ENCODE measurements at regions not wholly inside any gene's neighbourhood (a gene's known extent, or its start where the extent isn't known, plus 50 kb on each side); places are given as distances from the start of the nearest gene placed in this dataset.
"Not testable (repeated sequence)": the region's sequence is repeated elsewhere in the genome, so short reads cannot be mapped to it uniquely, and the experiment has no call there.

DNA sequence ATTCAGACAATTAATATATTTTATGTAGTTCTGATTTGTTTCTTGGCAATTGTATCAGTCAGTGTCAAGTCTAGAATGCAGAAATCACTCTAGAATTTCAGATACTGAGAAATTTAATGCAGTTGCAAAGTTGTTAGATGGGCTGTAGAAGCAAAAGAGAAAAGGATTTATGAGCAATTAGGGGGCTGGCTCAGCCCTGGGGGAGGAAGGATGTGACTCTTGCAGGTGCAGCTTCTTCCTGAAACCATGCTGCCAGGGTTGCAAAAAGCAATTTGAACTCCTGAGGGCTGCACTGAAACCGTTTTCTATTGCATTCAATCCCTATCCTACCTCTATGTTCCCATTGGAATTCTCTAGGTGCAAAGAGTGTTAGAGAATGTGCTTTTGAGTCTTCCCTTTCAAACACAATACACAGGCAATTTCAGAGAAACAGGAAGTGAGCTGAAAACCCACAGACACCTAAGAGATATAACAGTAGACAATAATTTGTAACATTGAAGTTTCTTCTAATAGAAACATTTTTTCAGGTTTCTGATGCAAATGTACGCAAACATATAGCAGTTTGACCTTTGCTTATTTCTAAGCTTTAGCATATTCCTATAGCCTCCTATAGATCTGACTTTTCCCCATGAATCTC lies 814.7 kb upstream of the ATXN8OS start:
- no peak for ATAC-seq (ENCODE audit: poor library complexity)
- DNase-seq = no peak
- intact Hi-C loops (cut with DNase I) = no loop called here

DNA sequence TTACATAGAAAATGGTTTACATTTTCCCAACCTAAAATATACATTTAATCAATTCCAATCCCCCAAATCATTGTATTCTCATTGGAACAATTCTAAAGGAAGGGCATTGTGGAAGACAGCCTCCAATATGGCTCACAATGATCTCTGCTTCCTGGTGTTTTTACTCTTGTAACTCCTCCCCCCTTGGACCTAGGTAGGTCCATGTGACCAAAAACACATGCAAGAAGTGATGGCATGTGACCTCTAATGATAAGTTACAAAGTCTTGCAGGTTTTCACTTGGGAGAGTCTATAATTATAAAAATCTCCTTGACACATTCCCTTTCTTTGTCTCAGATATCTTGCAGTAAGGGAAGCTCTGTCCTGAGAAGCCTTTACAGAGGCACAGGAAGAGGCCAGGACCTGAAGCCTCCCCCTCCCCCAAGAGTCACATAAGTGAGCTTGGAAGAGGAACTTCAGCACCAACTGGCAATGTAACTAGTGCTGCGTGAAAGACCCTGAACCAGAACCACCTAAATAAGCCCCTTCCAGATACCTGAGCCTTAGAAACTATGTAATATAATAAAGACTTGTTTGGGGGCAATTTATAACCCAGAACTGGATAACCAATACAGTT lies 816.2 kb upstream of the ATXN8OS start:
- DNase-seq (no peak), ATAC-seq (ENCODE audit: poor library complexity) (no peak)
- intact Hi-C loops (cut with DNase I) = no loop called here

DNA sequence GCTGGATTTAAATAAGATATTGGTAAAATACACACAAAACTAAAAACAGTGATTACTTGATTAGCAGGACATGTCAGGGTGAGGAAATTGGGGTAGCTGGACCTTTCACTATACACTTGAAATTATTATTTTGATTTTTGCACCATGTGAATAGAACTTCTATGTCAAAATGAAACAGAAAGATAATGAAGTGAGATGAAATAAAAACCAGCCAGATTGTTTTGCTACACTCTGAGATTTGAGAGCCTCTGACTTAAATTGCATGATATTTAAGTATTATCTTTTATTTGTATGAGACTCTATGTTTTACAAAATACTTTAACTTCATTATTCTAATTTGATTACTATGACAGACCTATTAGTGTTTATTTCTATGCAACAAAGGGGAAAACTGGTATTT lies 819.6 kb upstream of the ATXN8OS start:
- DNase-seq (no peak), ATAC-seq (ENCODE audit: poor library complexity) (no peak)
- intact Hi-C loops (cut with DNase I) = no loop called here

DNA sequence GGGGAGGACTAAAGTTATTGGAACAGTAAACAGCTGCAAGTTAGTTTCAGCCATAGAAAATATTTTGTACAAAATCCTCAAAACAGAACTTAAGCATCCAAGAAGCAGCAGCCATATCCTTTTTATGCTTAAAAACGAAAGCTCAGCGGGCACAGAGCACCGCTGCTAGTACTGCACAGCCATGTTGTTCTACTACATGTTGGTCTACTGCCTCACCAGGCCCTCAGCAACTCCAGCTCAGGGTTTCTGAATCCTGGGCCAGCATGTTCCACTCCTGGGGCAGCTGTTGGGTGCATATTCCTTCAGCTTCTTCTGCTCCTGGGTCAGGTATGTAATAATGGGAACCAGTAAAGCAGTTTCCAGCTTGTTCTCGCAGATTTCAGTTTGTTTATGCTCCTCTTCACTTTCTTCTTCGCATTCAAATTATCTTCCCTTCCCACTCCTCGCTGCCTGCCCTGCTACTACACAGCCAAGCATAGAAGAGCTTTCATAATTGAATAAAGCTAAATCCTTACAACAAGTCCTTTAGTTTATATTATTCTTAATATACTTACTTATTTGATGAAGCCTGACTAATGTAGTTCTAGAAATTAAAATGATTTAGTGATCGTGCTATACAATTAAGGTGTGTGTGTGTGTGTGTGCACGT lies 820.5 kb upstream of the ATXN8OS start:
- DNase-seq = no peak
- no peak for ATAC-seq (ENCODE audit: poor library complexity)
- intact Hi-C loops (cut with DNase I) = no loop called here

DNA sequence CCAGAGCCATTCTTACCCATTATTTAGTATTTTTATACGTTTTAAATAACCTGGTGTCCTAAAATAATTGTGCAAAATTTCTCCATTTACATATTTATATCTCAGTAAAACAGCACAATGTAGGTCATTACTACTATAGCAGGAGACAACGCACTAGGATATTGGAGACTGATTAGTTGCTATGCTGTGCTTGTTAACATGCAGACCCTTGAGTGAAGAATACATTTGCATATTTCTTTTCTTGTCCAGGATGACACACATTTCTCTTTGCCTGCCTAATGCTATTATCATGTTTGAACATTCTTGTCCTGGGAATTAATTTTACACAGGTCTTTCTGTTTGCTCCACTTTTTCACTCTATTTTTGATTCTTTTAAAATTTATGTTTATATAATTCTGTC lies 823.8 kb upstream of the ATXN8OS start:
- intact Hi-C loops (cut with DNase I) = no loop called here
- ATAC-seq (ENCODE audit: poor library complexity) = no peak

DNA sequence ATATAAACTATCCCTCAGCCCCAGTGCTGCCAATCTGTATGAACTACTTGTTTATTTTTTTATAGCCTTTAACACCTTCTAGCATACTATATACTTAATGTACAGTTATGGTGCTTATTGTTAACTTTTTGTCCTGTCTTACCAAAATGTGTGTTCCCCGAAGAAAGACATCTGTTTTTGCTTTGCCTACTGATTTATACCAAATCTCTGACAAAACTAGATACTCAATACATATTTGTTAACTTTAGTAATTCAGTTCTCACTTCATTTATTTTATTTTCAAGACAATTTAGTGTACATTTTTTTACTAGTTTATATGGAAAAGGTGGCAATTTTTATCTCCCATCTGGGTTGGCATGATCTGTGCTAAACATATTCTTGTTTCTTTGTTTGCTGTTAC lies 824.3 kb upstream of the ATXN8OS start:
- intact Hi-C loops (cut with DNase I) = no loop called here
- DNase-seq (no peak), ATAC-seq (ENCODE audit: poor library complexity) (no peak)

More for the DNA sequence above, 823.8 kb upstream of the ATXN8OS start:
- no peak for DNase-seq

DNA sequence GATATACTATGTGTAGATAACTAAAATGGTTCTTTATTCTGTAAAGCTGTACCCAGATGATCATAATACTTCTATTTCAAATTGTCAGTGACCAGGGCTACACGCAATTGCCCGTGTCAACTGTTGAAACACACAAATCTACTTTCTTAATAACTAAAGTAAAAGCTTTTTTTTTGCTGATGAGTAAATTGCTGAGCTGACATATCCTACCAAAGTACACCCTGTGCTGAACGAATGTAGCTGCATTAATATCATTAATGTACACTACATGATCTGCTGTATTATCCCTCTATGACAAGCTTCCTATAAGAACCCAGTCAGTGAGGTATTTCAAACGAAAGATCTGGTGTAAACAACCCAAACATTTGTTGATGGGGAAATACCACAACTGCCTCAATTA lies 827.2 kb upstream of the ATXN8OS start:
- DNase-seq (no peak), ATAC-seq (ENCODE audit: poor library complexity) (no peak)
- intact Hi-C loops (cut with DNase I) = no loop called here

DNA sequence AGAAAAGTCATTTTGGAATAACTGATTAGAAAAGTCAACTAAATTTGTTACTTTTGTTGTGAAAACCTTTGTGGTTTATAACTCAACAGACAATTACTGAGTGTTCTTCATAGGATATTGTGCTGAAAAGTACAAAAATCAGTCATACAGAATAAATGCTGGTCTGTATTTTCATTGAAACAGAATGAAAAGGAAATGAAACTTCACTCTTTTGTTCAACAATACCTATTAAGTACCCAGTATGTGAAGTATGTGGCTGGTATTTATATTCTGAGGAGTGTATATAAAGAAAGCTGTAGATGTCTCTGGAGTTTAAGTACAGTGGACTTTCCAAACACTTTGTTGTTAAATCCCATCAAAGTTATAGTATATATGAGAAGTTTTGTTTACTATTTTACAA lies 828.4 kb upstream of the ATXN8OS start:
- ATAC-seq (ENCODE audit: poor library complexity) (no peak), DNase-seq (no peak)
- intact Hi-C loops (cut with DNase I) = no loop called here

DNA sequence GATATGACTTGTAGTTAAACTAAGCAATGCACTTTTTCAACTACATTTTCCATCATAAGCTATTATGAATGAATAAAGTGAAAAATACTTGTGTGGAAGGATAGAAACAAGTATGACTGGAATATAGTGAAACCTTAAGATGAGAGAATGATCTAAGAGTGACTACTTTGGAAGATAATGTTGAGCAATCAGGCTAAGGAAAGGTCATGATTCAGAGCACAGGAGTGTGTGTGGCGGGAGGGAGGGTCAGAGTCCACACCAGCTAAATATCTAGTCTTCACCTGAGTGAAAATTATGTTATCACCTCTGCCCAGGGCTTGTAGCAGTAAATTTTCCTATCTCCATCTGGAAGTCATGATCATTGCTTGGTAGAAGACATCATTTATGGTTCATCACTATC lies 833.4 kb upstream of the ATXN8OS start:
- ATAC-seq (ENCODE audit: poor library complexity) (no peak), DNase-seq (no peak)
- intact Hi-C loops (cut with DNase I) = no loop called here

DNA sequence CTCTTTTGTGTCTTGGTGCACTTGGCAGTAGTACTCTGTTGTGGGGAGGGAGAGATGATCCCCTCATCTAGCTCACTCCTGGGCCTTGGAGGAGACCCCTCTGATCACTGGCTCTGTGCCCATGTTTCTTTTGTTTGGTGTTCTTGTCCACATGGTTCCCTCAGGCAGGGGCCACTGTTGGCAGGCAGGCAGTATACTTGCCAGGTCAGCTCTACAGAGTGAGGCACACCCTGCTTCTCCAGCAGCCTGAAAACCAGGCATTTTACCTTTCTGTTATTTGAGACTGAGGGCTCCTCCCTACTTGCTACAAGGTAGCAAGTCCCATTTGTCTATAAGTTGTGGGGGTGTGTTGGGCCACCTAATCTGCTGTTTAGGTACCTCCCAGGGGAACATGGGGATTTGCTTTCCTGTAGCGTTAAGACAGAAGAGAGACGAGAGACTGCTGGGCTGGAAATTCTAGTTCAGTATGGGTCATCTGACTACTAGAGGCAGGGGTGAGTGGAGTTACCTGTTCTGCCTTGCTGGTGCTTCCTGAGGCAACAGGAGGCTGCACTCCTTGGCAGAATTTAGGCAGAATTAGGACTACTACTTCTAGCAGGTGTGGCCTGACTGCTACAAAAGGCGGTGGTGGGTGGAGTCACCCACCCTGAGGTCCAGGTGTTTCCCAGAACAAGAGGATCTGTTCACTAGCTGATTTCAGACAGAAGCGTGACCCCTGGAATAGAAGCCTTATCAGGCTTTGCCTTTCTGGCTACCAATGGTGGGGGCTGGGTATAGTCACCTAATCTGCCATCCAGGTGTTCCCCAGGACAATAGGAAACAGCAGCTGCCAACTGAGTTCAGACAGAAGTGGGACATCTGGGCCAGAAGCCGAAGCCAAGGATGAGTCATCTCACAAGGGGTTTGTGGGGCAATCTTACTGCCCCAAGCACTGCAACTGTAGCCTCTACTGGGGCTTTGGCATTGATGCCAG lies 843.0 kb upstream of the ATXN8OS start:
- DNase-seq = no peak
- intact Hi-C loops (cut with DNase I) = no loop called here
- no peak for ATAC-seq (ENCODE audit: poor library complexity)

DNA sequence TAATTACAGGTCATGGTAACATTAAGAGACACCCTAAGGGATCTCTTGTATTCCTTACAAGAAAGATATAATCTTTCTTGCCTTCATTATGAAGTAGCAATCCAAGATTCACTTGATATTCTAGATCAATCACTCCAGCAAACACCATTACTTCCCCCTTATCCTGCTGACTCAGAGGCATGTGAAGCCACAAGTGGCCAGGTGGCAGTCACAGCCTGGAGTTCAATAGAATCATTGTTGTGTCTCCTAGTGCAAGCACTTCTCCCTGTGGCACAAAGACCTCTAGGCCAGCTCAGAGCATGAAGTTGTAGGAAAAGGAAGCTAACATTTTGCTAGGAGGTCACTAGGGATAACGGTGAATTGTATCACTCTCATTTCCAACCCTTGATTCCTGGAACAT lies 864.3 kb upstream of the ATXN8OS start:
- intact Hi-C loops (cut with DNase I) = no loop called here
- no peak for DNase-seq
- ATAC-seq (ENCODE audit: poor library complexity) = no peak

DNA sequence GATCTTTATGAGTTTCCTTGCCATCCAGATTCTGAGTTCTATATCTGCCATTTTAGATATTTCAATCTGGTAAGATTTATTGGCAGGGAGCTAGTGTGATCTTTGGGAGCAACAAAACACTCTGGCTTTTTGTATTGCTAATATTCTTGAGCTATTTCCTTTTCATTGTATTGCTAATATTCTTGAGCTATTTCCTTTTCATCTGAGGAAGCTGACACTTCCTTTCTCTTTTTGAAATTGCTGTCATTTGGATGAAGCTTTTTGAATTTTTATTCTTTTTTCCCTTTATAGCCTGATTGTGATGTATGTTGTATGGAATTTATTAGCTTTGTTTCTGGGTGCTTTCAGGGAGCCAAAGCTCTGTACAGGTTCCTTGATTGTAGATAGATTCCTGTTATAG lies 873.5 kb upstream of the ATXN8OS start:
- DNase-seq = no peak
- intact Hi-C loops (cut with DNase I) = no loop called here
- no peak for ATAC-seq (ENCODE audit: poor library complexity)

DNA sequence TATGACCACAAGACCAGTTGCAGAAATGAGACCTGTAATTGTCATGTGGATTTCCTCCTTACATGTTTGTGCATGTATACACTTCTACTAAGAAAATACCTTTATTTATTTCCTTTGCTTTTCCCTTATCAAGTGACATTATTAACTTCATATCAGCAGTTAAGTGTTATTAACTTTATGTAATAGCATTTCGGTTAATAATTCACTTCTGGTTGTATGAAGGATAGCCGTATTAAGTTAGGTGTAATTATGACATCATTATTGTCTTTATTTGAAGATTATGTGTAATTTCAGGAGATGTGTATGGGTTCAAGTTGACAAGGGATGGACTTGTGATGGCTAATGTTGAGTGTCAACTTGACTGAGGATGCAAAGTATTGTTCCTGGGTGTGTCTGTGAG lies 881.2 kb upstream of the ATXN8OS start:
- DNase-seq (no peak), ATAC-seq (ENCODE audit: poor library complexity) (no peak)
- intact Hi-C loops (cut with DNase I) = no loop called here

DNA sequence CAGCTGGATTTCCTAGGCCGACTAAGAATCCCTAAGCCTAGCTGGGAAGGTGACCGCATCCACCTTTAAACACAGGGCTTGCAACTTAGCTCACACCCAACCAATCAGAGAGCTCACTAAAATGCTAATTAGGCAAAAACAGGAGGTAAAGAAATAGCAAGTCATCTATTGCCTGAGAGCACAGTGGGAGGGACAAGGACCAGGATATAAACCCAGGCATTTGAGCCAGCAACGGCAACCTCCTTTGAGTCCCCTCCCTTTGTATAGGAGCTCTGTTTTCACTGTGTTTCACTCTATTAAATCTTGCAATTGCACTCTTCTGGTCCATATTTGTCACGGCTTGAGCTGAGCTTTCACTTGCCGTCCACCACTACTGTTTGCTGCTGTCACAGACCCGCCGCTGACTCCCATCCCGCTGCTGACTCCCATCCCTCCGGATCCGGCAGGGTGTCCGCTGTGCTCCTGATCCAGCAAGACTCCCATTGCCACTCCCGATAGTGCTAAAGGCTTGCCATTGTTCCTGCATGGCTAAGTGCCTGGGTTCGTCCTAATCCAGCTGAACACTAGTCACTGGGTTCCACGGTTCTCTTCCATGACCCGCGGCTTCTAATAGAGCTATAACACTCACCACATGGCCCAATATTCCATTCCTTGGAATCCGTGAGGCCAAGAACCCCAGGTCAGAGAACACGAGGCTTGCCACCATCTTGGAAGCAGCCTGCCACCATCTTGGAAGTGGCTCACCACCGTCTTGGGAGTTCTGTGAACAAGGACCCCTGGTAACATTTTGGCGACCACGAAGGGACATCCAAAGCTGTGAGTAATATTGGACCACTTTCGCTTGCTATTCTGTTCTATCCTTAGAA lies 885.8 kb upstream of the ATXN8OS start:
- ATAC-seq (ENCODE audit: poor library complexity); intact Hi-C loops (cut with DNase I); DNase-seq: not testable (repeated sequence)

DNA sequence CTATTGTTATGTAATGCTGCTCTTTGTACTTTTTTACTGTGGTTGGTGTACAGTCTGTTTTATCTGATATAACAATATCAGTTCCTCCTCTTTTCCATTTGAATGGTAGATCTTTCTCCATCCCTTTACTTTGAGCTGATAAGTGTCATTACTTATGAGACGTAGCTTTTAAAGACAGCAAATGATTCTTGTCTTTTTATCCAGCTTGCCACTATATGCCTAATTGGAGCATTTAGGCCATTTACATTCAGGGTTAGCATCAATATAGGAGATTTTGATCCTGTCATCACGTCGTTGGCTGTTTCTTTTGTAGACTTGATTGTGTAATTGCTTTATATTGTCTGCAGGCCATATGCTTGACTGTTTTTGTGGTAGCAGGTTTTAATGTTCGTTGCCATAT lies 894.2 kb upstream of the ATXN8OS start:
- intact Hi-C loops (cut with DNase I) = no loop called here
- DNase-seq (no peak), ATAC-seq (ENCODE audit: poor library complexity) (no peak)

DNA sequence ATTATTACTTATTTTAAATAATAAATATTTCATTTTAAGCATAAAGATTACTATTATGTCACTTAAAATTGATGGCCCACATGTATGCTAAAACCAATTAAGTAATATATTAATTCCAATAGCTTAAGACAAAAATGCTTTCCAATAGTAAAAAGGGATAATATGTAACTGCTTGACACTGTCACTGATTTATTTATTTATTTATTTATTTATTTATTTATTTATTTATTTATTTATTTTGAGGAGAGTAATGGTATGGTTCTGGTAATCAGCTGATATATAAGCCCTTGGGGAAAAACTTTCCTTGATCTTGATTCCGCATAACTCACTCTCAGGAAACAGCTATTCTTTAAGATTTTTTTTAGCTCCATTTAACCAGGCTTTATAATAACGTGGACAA lies 903.0 kb upstream of the ATXN8OS start:
- intact Hi-C loops (cut with DNase I) = no loop called here
- ATAC-seq (ENCODE audit: poor library complexity) = no peak

DNA sequence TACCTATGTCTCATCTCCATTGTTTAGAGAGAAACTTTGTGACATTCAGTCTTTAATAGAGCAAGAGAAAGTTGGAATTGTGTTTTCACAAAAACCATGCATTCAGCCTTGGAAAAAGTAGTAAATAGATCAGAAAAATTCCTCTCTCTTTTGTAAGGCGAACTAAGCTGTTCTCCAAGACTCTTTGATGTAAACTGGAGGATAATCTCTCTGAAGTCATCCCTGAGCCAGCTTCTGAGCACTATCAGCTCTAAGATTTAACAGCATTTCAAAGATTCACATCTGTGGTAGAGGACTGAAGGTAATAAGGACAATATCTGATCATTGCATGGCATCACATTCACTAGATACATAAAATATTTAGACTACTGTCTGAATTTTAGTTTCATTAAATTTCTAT lies 904.6 kb upstream of the ATXN8OS start:
- intact Hi-C loops (cut with DNase I) = no loop called here

More for the DNA sequence above, 903.0 kb upstream of the ATXN8OS start:
- DNase-seq = no peak

DNA sequence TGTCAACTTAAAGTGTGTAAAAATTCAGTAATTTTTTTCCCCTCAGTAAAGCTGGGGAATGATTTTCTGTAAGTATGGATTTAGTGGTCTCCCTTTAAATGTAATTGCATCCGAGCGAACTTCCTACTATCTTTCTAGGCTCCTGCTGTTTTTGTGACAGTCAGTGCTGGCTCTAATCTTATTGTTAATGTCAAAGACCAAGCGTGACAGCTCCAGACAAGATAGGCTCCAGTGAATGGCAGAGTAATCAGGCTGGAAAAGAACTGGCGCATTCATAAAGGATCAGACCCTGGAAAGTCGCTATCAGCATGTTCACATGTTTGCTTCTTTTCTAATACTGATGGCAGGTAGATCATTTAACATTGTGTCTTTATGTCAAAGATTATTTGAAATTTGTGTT lies 908.0 kb upstream of the ATXN8OS start:
- DNase-seq = no peak
- intact Hi-C loops (cut with DNase I) = no loop called here
- no peak for ATAC-seq (ENCODE audit: poor library complexity)

More for the DNA sequence above, 904.6 kb upstream of the ATXN8OS start:
- DNase-seq = no peak
- ATAC-seq (ENCODE audit: poor library complexity) = no peak

Data from Right ventricle myocardium superior (tissue), 1 donor.